ENCODE measurements at regions not wholly inside any gene's neighbourhood (a gene's known extent, or its start where the extent isn't known, plus 50 kb on each side); places are given as distances from the start of the nearest gene placed in this dataset.

DNA sequence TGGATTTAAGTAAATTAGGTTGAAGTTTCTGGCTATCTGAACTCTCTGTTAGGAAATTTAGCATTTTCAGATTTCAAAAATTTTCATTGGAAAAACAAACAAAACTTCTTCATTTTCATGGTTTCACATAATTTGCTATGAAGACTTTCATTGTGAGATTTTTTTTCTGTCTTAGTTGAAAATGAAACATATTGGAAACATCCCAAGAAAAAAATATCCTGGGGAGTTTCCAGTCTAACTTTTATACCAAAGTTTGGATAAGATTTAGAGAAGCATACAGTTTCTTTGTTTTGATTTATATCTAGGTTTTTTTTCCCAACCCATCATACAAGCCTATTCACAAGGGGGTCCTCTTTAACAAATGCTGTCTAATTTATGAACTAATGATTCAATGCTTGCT, 300.5 kb upstream of the SEMA3A start:
- H3K4me3 ChIP-seq (ENCODE audit: low read depth, low read length), result no peak overlapping the region
- DNase-seq (ENCODE audit: low read depth), result no peak
- no peak for TF ChIP-seq CTCF (IDR thresholded peaks at IDR 0.05; ENCODE audit: insufficient read depth, low read depth, low read length)

- TF ChIP-seq CTCF (IDR thresholded peaks at IDR 0.05; ENCODE audit: insufficient read depth, low read depth, low read length), result no peak
- peak; percentile 56 for DNase-seq (ENCODE audit: low read depth)
- H3K4me3 ChIP-seq (ENCODE audit: low read depth, low read length), result no peak overlapping the region
Observed at GRCh38 chr7:84492098-84493034, 297.8 kb upstream of the SEMA3A start.

- TF ChIP-seq CTCF (IDR thresholded peaks at IDR 0.05; ENCODE audit: insufficient read depth, low read depth, low read length), result peak; percentile 43
- DNase-seq (ENCODE audit: low read depth), result peak; percentile 48
- no peak overlapping the region for H3K4me3 ChIP-seq (ENCODE audit: low read depth, low read length)
Observed at GRCh38 chr7:84490661-84491060, 296.1 kb upstream of the SEMA3A start.

- TF ChIP-seq CTCF (IDR thresholded peaks at IDR 0.05; ENCODE audit: insufficient read depth, low read depth, low read length), result no peak
- no peak for DNase-seq (ENCODE audit: low read depth)
- no peak overlapping the region for H3K4me3 ChIP-seq (ENCODE audit: low read depth, low read length)
Observed at GRCh38 chr7:84484502-84485079, 290.0 kb upstream of the SEMA3A start.

GRCh38 chr7:84482476-84482875, 287.9 kb upstream of the SEMA3A start:
- H3K4me3 ChIP-seq (ENCODE audit: low read depth, low read length), result no peak overlapping the region
- DNase-seq (ENCODE audit: low read depth), result no peak
- TF ChIP-seq CTCF (IDR thresholded peaks at IDR 0.05; ENCODE audit: insufficient read depth, low read depth, low read length), result no peak

- H3K4me3 ChIP-seq (ENCODE audit: low read depth, low read length), result no peak overlapping the region
- TF ChIP-seq CTCF (IDR thresholded peaks at IDR 0.05; ENCODE audit: insufficient read depth, low read depth, low read length), result no peak
- DNase-seq (ENCODE audit: low read depth), result no peak
Observed at GRCh38 chr7:84479059-84479458, 284.5 kb upstream of the SEMA3A start.

All from fibroblast of villous mesenchyme (primary cell).